ENCODE measurements at regions not wholly inside any gene's neighbourhood (a gene's known extent, or its start where the extent isn't known, plus 50 kb on each side); places are given as distances from the start of the nearest gene placed in this dataset.

DNA sequence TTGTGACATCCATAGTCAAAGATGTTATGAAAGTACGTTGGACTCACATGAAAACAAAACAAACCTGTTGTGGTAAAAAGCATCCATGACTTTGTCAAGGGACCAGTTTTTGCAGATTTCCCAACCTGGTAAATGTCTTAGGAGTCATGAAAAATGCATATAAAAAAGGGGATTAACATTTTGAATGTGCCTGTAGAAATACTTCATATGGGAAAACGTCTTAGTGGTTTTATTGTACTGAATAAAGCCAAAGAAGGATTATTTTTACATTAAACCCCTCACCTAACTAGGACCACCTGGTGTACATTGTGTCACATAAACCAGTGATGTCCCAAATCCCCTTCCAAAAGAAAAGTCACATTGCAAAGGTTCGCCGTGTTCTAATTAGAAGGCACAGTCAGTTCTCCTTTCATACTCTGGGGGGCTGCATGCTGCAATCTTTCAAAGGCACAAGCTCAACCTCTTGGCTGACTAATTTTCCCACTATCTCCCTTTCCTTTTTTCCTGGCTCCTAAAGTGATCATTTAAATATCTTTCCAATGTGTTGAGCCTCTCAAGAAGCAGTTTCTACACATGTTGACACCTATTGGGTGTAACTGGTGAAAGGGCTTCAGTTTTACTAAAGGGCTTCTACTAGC lies 119.8 kb upstream of the SPAG17 start:
- intact Hi-C loops (cut with DNase I; ENCODE audit: low total_unique reads) = no loop called here
- no peaks in the 10 kb centered on the region for H3K4me1 ChIP-seq
- TF ChIP-seq EP300 (IDR thresholded peaks at IDR 0.05; ENCODE audit: low read depth) (no peak), POLR2AphosphoS5 (IDR thresholded peaks at IDR 0.05) (no peak), CTCF (IDR thresholded peaks at IDR 0.05) (peak in 4 of 5 experiments; percentile 4 to 25 (median 14)), POLR2A (IDR thresholded peaks at IDR 0.05) (no peak)

GRCh38 chr1:118303534-118303933 lies 118.5 kb upstream of the SPAG17 start:
- 44 to 63% methylated on average over 4 of the region's 4 CpGs for WGBS, 2 donors (ENCODE audit: low coverage in 1 of 2)
- Histone ChIP-seq H3K27ac (no peak overlapping the region), H3K9me3 (no peaks in the 10 kb centered on the region), H3K36me3 (no peaks in the 10 kb centered on the region), H3K4me3 (no peak overlapping the region), H3K27me3 (no peaks in the 10 kb centered on the region), H3K4me1 (no peaks in the 10 kb centered on the region)
- TF ChIP-seq POLR2AphosphoS5 (IDR thresholded peaks at IDR 0.05) (no peak), EP300 (IDR thresholded peaks at IDR 0.05; ENCODE audit: low read depth) (no peak), POLR2A (IDR thresholded peaks at IDR 0.05) (no peak), CTCF (IDR thresholded peaks at IDR 0.05) (no peak)
- intact Hi-C loops (cut with DNase I; ENCODE audit: low total_unique reads) (no loop called here), in situ Hi-C loops (cut with MboI; ENCODE audit: low pct_ligation_motif_present in 1 of 4, low pct_unique_long_range_greater_than_20kb in 1 of 4, low sequenced_read_pairs in 3 of 4) (no loop called here)
- no peak for DNase-seq

More for the DNA sequence above, 119.8 kb upstream of the SPAG17 start:
- in situ Hi-C loops (cut with MboI; ENCODE audit: low pct_ligation_motif_present in 1 of 4, low pct_unique_long_range_greater_than_20kb in 1 of 4, low sequenced_read_pairs in 3 of 4) = no loop called here
- Histone ChIP-seq H3K9me3 (no peaks in the 10 kb centered on the region), H3K36me3 (no peaks in the 10 kb centered on the region), H3K27me3 (no peaks in the 10 kb centered on the region), H3K4me3 (no peak overlapping the region), H3K27ac (no peak overlapping the region)
- no peak for DNase-seq
- 29 to 43% methylated on average over 4 of the region's 4 CpGs for WGBS, 2 donors (ENCODE audit: low coverage in 1 of 2)

- in situ Hi-C loops (cut with MboI; ENCODE audit: low pct_ligation_motif_present in 1 of 4, low pct_unique_long_range_greater_than_20kb in 1 of 4, low sequenced_read_pairs in 3 of 4) = no loop called here
- Histone ChIP-seq H3K9me3 (no peaks in the 10 kb centered on the region), H3K4me3 (no peak overlapping the region), H3K4me1 (no peaks in the 10 kb centered on the region), H3K27me3 (no peaks in the 10 kb centered on the region), H3K27ac (no peak overlapping the region), H3K36me3 (no peaks in the 10 kb centered on the region)
- intact Hi-C loops (cut with DNase I; ENCODE audit: low total_unique reads) = no loop called here
- no peak for DNase-seq
- no peak for TF ChIP-seq CTCF (IDR thresholded peaks at IDR 0.05)
Observed at GRCh38 chr1:118303064-118303463, 118.0 kb upstream of the SPAG17 start.

- Histone ChIP-seq H3K36me3 (no peaks in the 10 kb centered on the region), H3K27ac (no peak overlapping the region), H3K9me3 (no peaks in the 10 kb centered on the region), H3K4me1 (no peaks in the 10 kb centered on the region), H3K4me3 (no peak overlapping the region), H3K27me3 (no peaks in the 10 kb centered on the region)
- in situ Hi-C loops (cut with MboI; ENCODE audit: low pct_ligation_motif_present in 1 of 4, low pct_unique_long_range_greater_than_20kb in 1 of 4, low sequenced_read_pairs in 3 of 4) = no loop called here
- intact Hi-C loops (cut with DNase I; ENCODE audit: low total_unique reads) = no loop called here
- no peak for TF ChIP-seq EP300 (IDR thresholded peaks at IDR 0.05; ENCODE audit: low read depth)
- no peak for TF ChIP-seq POLR2AphosphoS5 (IDR thresholded peaks at IDR 0.05)
- no peak for TF ChIP-seq POLR2A (IDR thresholded peaks at IDR 0.05)
- DNase-seq = no peak
- 63 to 80% methylated on average over 1 of the region's 1 CpG for WGBS, 2 donors (ENCODE audit: low coverage in 1 of 2)
Observed at GRCh38 chr1:118302145-118302544, 117.1 kb upstream of the SPAG17 start.

DNA sequence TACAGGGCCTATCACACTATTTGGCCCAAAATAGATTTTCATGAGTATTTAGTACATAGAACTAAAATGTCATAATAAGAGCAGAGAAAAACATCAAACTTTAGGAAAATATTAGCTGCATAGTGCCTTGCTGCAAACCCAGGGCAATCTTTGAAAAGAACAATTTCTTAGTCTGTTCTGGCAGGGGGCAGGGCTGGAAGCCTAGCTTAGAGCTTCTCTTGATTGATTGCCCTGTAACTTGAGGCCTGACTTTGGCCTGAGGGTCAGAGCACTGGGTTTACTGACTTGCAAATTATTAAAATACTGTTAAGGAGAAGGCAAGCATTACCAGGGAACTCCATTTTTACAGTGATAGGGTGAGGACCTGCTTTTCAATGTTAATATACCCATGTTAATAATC lies 115.8 kb upstream of the SPAG17 start:
- Histone ChIP-seq H3K36me3 (no peaks in the 10 kb centered on the region), H3K9me3 (no peaks in the 10 kb centered on the region), H3K27me3 (no peaks in the 10 kb centered on the region), H3K4me1 (no peaks in the 10 kb centered on the region), H3K27ac (no peak overlapping the region), H3K4me3 (no peak overlapping the region)
- intact Hi-C loops (cut with DNase I; ENCODE audit: low total_unique reads) (no loop called here), in situ Hi-C loops (cut with MboI; ENCODE audit: low pct_ligation_motif_present in 1 of 4, low pct_unique_long_range_greater_than_20kb in 1 of 4, low sequenced_read_pairs in 3 of 4) (no loop called here)
- no peak for DNase-seq
- TF ChIP-seq POLR2AphosphoS5 (IDR thresholded peaks at IDR 0.05) = no peak
- no peak for TF ChIP-seq EP300 (IDR thresholded peaks at IDR 0.05; ENCODE audit: low read depth)
- TF ChIP-seq CTCF (IDR thresholded peaks at IDR 0.05) = no peak
- no peak for TF ChIP-seq POLR2A (IDR thresholded peaks at IDR 0.05)

Measured in transverse colon (tissue), 4 donors.